ENCODE measurements at regions not wholly inside any gene's neighbourhood (a gene's known extent, or its start where the extent isn't known, plus 50 kb on each side); places are given as distances from the start of the nearest gene placed in this dataset.

- DNase-seq = no peak
- H3K27ac Mint-ChIP-seq = no peak overlapping the region
- no peak overlapping the region for H3K4me3 Mint-ChIP-seq
- H3K9me3 Mint-ChIP-seq = peaks cover 8 to 22% (median 16%) of the 10 kb centered on the region in 6 donors
- H3K4me1 Mint-ChIP-seq = no peaks in the 10 kb centered on the region
- no peaks in the 10 kb centered on the region for H3K36me3 Mint-ChIP-seq
- peaks cover 0 to 2% (median 2%) of the 10 kb centered on the region in 3 donors for H3K27me3 Mint-ChIP-seq (ENCODE audit: low read depth in 3 of 3)
These were observed 534.3 kb downstream of the SOX5 start for GRCh38 chr12:23415180-23415579.

GRCh38 chr12:23421556-23421955 is 527.9 kb downstream of the SOX5 start:
- Mint-ChIP-seq H3K27me3 (ENCODE audit: low read depth in 3 of 3) (peaks cover 0 to 2% (median 0%) of the 10 kb centered on the region in 3 donors), H3K4me1 (no peaks in the 10 kb centered on the region), H3K4me3 (no peak overlapping the region), H3K9me3 (peaks cover 8 to 34% (median 17%) of the 10 kb centered on the region in 6 donors), H3K36me3 (no peaks in the 10 kb centered on the region), H3K27ac (no peak overlapping the region)
- DNase-seq = no peak

- Mint-ChIP-seq H3K36me3 (no peaks in the 10 kb centered on the region), H3K9me3 (peaks cover 10 to 40% (median 21%) of the 10 kb centered on the region in 6 donors), H3K4me1 (no peaks in the 10 kb centered on the region), H3K27ac (no peak overlapping the region), H3K27me3 (ENCODE audit: low read depth in 3 of 3) (peaks cover 0 to 2% (median 0%) of the 10 kb centered on the region in 3 donors), H3K4me3 (no peak overlapping the region)
- DNase-seq = no peak
These were observed 526.3 kb downstream of the SOX5 start for GRCh38 chr12:23423097-23423687.

GRCh38 chr12:23423796-23424195 is 525.7 kb downstream of the SOX5 start:
- Mint-ChIP-seq H3K4me3 (no peak overlapping the region), H3K9me3 (peaks cover 9 to 43% (median 20%) of the 10 kb centered on the region in 6 donors), H3K36me3 (no peaks in the 10 kb centered on the region), H3K4me1 (no peaks in the 10 kb centered on the region), H3K27ac (no peak overlapping the region), H3K27me3 (ENCODE audit: low read depth in 3 of 3) (no peaks in the 10 kb centered on the region)
- DNase-seq = no peak

- H3K27me3 Mint-ChIP-seq (ENCODE audit: low read depth in 3 of 3) = no peaks in the 10 kb centered on the region
- H3K4me3 Mint-ChIP-seq = no peak overlapping the region
- no peak overlapping the region for H3K27ac Mint-ChIP-seq
- no peaks in the 10 kb centered on the region for H3K4me1 Mint-ChIP-seq
- no peak for DNase-seq
- H3K36me3 Mint-ChIP-seq = no peaks in the 10 kb centered on the region
- H3K9me3 Mint-ChIP-seq = peaks cover 6 to 44% (median 15%) of the 10 kb centered on the region in 6 donors
These were observed 524.8 kb downstream of the SOX5 start for GRCh38 chr12:23424685-23425084.

- Mint-ChIP-seq H3K36me3 (no peaks in the 10 kb centered on the region), H3K4me1 (no peaks in the 10 kb centered on the region), H3K4me3 (no peak overlapping the region), H3K9me3 (peaks cover 2 to 39% (median 12%) of the 10 kb centered on the region in 6 donors), H3K27ac (no peak overlapping the region), H3K27me3 (ENCODE audit: low read depth in 3 of 3) (no peaks in the 10 kb centered on the region)
- DNase-seq = no peak
These were observed 523.1 kb downstream of the SOX5 start for GRCh38 chr12:23426328-23426727.

GRCh38 chr12:23428758-23429157 is 520.7 kb downstream of the SOX5 start:
- H3K27ac Mint-ChIP-seq = no peak overlapping the region
- no peaks in the 10 kb centered on the region for H3K27me3 Mint-ChIP-seq (ENCODE audit: low read depth in 3 of 3)
- peaks cover 2 to 38% (median 12%) of the 10 kb centered on the region in 6 donors for H3K9me3 Mint-ChIP-seq

GRCh38 chr12:23431006-23431405 is 518.5 kb downstream of the SOX5 start:
- DNase-seq = no peak
- Mint-ChIP-seq H3K4me3 (no peak overlapping the region), H3K27me3 (ENCODE audit: low read depth in 3 of 3) (peaks cover 0 to 3% (median 0%) of the 10 kb centered on the region in 3 donors), H3K27ac (no peak overlapping the region), H3K9me3 (peaks cover 6 to 41% (median 21%) of the 10 kb centered on the region in 6 donors), H3K4me1 (no peaks in the 10 kb centered on the region), H3K36me3 (peaks cover 0 to 3% (median 0%) of the 10 kb centered on the region in 3 donors)

More at GRCh38 chr12:23428758-23429157, 520.7 kb downstream of the SOX5 start:
- Mint-ChIP-seq H3K36me3 (peaks cover 0 to 3% (median 0%) of the 10 kb centered on the region in 3 donors), H3K4me3 (no peak overlapping the region), H3K4me1 (no peaks in the 10 kb centered on the region)
- no peak for DNase-seq

GRCh38 chr12:23433121-23433520 is 516.3 kb downstream of the SOX5 start:
- Mint-ChIP-seq H3K27ac (no peak overlapping the region), H3K4me3 (no peak overlapping the region), H3K9me3 (peaks cover 8 to 41% (median 18%) of the 10 kb centered on the region in 6 donors), H3K36me3 (peaks cover 0 to 3% (median 0%) of the 10 kb centered on the region in 3 donors), H3K4me1 (no peaks in the 10 kb centered on the region), H3K27me3 (ENCODE audit: low read depth in 3 of 3) (peaks cover 0 to 3% (median 0%) of the 10 kb centered on the region in 3 donors)
- no peak for DNase-seq

- peaks cover 0 to 3% (median 0%) of the 10 kb centered on the region in 3 donors for H3K27me3 Mint-ChIP-seq (ENCODE audit: low read depth in 3 of 3)
- H3K4me3 Mint-ChIP-seq = no peak overlapping the region
- no peak for DNase-seq
- peaks cover 8 to 39% (median 21%) of the 10 kb centered on the region in 6 donors for H3K9me3 Mint-ChIP-seq
- peaks cover 0 to 3% (median 0%) of the 10 kb centered on the region in 3 donors for H3K36me3 Mint-ChIP-seq
- H3K27ac Mint-ChIP-seq = no peak overlapping the region
- no peaks in the 10 kb centered on the region for H3K4me1 Mint-ChIP-seq
These were observed 515.3 kb downstream of the SOX5 start for GRCh38 chr12:23434154-23434553.

- no peaks in the 10 kb centered on the region for H3K27me3 Mint-ChIP-seq (ENCODE audit: low read depth in 3 of 3)
- no peak overlapping the region for H3K27ac Mint-ChIP-seq
- no peaks in the 10 kb centered on the region for H3K4me1 Mint-ChIP-seq
- H3K4me3 Mint-ChIP-seq = no peak overlapping the region
- no peak for DNase-seq
- H3K36me3 Mint-ChIP-seq = no peaks in the 10 kb centered on the region
- peaks cover 5 to 10% (median 7%) of the 10 kb centered on the region in 6 donors for H3K9me3 Mint-ChIP-seq
These were observed 502.7 kb downstream of the SOX5 start for GRCh38 chr12:23446746-23447145.

- Mint-ChIP-seq H3K27ac (no peak overlapping the region), H3K36me3 (no peaks in the 10 kb centered on the region)
- no peak for DNase-seq
These were observed 498.7 kb downstream of the SOX5 start for GRCh38 chr12:23450810-23451209.

GRCh38 chr12:23455283-23455682 is 494.2 kb downstream of the SOX5 start:
- H3K4me3 Mint-ChIP-seq = no peak overlapping the region
- no peaks in the 10 kb centered on the region for H3K27me3 Mint-ChIP-seq (ENCODE audit: low read depth in 3 of 3)
- H3K27ac Mint-ChIP-seq = no peak overlapping the region
- H3K4me1 Mint-ChIP-seq = no peaks in the 10 kb centered on the region
- peaks cover 5 to 47% (median 10%) of the 10 kb centered on the region in 6 donors for H3K9me3 Mint-ChIP-seq
- H3K36me3 Mint-ChIP-seq = no peaks in the 10 kb centered on the region
- no peak for DNase-seq

More at GRCh38 chr12:23450810-23451209, 498.7 kb downstream of the SOX5 start:
- Mint-ChIP-seq H3K4me3 (no peak overlapping the region), H3K27me3 (ENCODE audit: low read depth in 3 of 3) (no peaks in the 10 kb centered on the region), H3K9me3 (peaks cover 3 to 28% (median 10%) of the 10 kb centered on the region in 6 donors), H3K4me1 (no peaks in the 10 kb centered on the region)

- DNase-seq = no peak
- peaks cover 6 to 33% (median 9%) of the 10 kb centered on the region in 6 donors for H3K9me3 Mint-ChIP-seq
- no peak overlapping the region for H3K4me3 Mint-ChIP-seq
- no peak overlapping the region for H3K27ac Mint-ChIP-seq
- H3K4me1 Mint-ChIP-seq = no peaks in the 10 kb centered on the region
- H3K36me3 Mint-ChIP-seq = no peaks in the 10 kb centered on the region
- H3K27me3 Mint-ChIP-seq (ENCODE audit: low read depth in 3 of 3) = no peaks in the 10 kb centered on the region
These were observed 490.8 kb downstream of the SOX5 start for GRCh38 chr12:23458640-23459039.

- H3K27ac Mint-ChIP-seq = no peak overlapping the region
- peaks cover 14 to 34% (median 19%) of the 10 kb centered on the region in 6 donors for H3K9me3 Mint-ChIP-seq
- H3K4me3 Mint-ChIP-seq = no peak overlapping the region
- no peaks in the 10 kb centered on the region for H3K36me3 Mint-ChIP-seq
- H3K4me1 Mint-ChIP-seq = no peaks in the 10 kb centered on the region
- DNase-seq = no peak
- H3K27me3 Mint-ChIP-seq (ENCODE audit: low read depth in 3 of 3) = no peaks in the 10 kb centered on the region
These were observed 486.9 kb downstream of the SOX5 start for GRCh38 chr12:23462546-23462945.

Data from immature natural killer cell (primary cell).